ENCODE measurements at regions not wholly inside any gene's neighbourhood (a gene's known extent, or its start where the extent isn't known, plus 50 kb on each side); places are given as distances from the start of the nearest gene placed in this dataset.

- TF ChIP-seq SRF (IDR thresholded peaks at IDR 0.05; ENCODE audit: low read depth in 2 of 2, low read length in 2 of 2) (no peak), ZZZ3 (IDR thresholded peaks at IDR 0.05; ENCODE audit: control insufficient read depth, insufficient read length, low read depth) (no peak)
Observed at GRCh38 chr6:91330896-91331295, 744.0 kb upstream of the MAP3K7 start (continued).

DNA sequence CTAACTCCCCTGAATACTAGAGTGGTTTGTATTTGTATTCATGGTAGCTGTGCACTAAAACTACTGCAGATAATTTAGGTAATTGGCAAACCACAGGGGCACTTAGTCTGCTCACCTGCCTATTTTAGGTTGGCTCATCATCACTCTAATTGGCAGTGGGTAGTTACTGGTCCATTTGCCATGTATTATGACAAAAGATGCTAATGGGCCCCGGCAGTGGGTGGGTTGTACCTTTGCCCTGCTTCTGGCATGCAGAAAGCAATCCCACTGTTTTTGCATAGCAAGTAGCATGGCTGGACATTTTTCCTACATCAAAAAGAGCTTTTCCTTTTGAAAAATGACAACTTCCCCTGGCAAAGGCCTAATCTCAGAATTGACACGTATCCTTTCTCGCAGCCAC is 741.4 kb upstream of the MAP3K7 start:
- DNase-seq (ENCODE audit: low read depth, low spot score) = no peak
- Histone ChIP-seq H3K9me3 (replicated peaks; ENCODE audit: control insufficient read depth, insufficient read depth, low read length) (no peaks in the 10 kb centered on the region), H3K36me3 (ENCODE audit: control insufficient read depth in 2 of 2, insufficient read depth in 2 of 2, low read length in 1 of 2) (no peaks in the 10 kb centered on the region), H3K27me3 (replicated peaks in 1 of 2; ENCODE audit: control insufficient read depth in 2 of 2, insufficient read depth in 2 of 2, low read length in 1 of 2) (no peaks in the 10 kb centered on the region), H3K4me2 (ENCODE audit: control insufficient read depth, insufficient read depth) (no peak overlapping the region), H3K79me2 (ENCODE audit: control insufficient read depth, insufficient read depth, low read length) (no peaks in the 10 kb centered on the region), H3K27ac (ENCODE audit: control insufficient read depth, insufficient read depth) (no peak overlapping the region), H4K20me1 (ENCODE audit: control insufficient read depth, insufficient read depth) (no peaks in the 10 kb centered on the region), H3K9ac (ENCODE audit: control insufficient read depth, insufficient read depth, low read length) (no peak overlapping the region), H3K4me1 (ENCODE audit: control insufficient read depth, insufficient read depth, low read length) (no peaks in the 10 kb centered on the region), H2AFZ (ENCODE audit: control insufficient read depth, low read depth, low read length) (no peak overlapping the region), H3K4me3 (no peak overlapping the region)
- no TSS peak for BruUV-seq (replicated peaks)
- SMC1A ChIA-PET (ENCODE audit: uncharacterized antibody, unreplicated experiment) = interaction anchor here (0.7 to 5.0 kb wide), 8 partner anchors 9 to 387 kb away, joined by 3 to 38 read pairs (median 4); no protein-coding TSS in a partner anchor
- FAIRE-seq = no peak
- TF ChIP-seq, protein P1, sequence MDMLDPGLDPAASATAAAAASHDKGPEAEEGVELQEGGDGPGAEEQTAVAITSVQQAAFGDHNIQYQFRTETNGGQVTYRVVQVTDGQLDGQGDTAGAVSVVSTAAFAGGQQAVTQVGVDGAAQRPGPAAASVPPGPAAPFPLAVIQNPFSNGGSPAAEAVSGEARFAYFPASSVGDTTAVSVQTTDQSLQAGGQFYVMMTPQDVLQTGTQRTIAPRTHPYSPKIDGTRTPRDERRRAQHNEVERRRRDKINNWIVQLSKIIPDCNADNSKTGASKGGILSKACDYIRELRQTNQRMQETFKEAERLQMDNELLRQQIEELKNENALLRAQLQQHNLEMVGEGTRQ (IDR thresholded peaks at IDR 0.05; ENCODE audit: borderline replicate concordance, low read depth, low read length) = no peak
- TF ChIP-seq, protein P2, sequence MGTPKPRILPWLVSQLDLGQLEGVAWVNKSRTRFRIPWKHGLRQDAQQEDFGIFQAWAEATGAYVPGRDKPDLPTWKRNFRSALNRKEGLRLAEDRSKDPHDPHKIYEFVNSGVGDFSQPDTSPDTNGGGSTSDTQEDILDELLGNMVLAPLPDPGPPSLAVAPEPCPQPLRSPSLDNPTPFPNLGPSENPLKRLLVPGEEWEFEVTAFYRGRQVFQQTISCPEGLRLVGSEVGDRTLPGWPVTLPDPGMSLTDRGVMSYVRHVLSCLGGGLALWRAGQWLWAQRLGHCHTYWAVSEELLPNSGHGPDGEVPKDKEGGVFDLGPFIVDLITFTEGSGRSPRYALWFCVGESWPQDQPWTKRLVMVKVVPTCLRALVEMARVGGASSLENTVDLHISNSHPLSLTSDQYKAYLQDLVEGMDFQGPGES (IDR thresholded peaks at IDR 0.05) = no peak
- 50% methylated on average over 3 of the region's 3 CpGs for WGBS (ENCODE audit: insufficient coverage, insufficient replicate concordance, low lambda C conversion rate, missing lambda C conversion rate)
- ATAC-seq = no peak
- intact Hi-C loops (cut with micrococcal nuclease; ENCODE audit: unreplicated experiment) = no loop called here
- POLR2A ChIA-PET = interaction anchor here (1.0 kb wide), 1 partner anchor 213 kb away, joined by 3 read pairs; no protein-coding TSS in a partner anchor
- in situ Hi-C loops (cut with MboI) = no loop called here
- CTCF ChIA-PET = interaction anchor here (0.7 to 3.7 kb wide), 7 partner anchors 8 to 1047 kb away, joined by 3 to 25 read pairs (median 5); no protein-coding TSS in a partner anchor
- RAD21 ChIA-PET (ENCODE audit: unreplicated experiment) = interaction anchor here (1.0 to 1.8 kb wide), 3 partner anchors 33 to 387 kb away, joined by 3 to 6 read pairs (median 3); no protein-coding TSS in a partner anchor

All from GM12878 (cell line).